ENCODE measurements at regions not wholly inside any gene's neighbourhood (a gene's known extent, or its start where the extent isn't known, plus 50 kb on each side); places are given as distances from the start of the nearest gene placed in this dataset.
A peak's percentile ranks its signal among the peaks of the same experiment; 100 is the strongest.

GRCh38 chr11:4203603-4204360 lies 109.2 kb downstream of the RRM1 start:
- H3K4ac ChIP-seq (ENCODE audit: low read length), result no peak overlapping the region
- no peak overlapping the region for H3K27ac ChIP-seq (replicated peaks; ENCODE audit: low read length)
- H3K9me3 ChIP-seq (replicated peaks in 1 of 2; ENCODE audit: control insufficient read depth in 2 of 2, insufficient read depth in 1 of 2, low read depth in 1 of 2, low read length in 2 of 2), result no peaks in the 10 kb centered on the region
- no peaks in the 10 kb centered on the region for H3K79me1 ChIP-seq (ENCODE audit: low read depth, low read length)
- no peaks in the 10 kb centered on the region for H3K27me3 ChIP-seq (ENCODE audit: control insufficient read depth in 3 of 3, insufficient read depth in 3 of 3, low read depth in 1 of 3, low read length in 3 of 3)
- no peak overlapping the region for H2BK15ac ChIP-seq (ENCODE audit: low read length)
- no peak overlapping the region for H3K4me3 ChIP-seq (ENCODE audit: low read length in 2 of 2)
- H3K4me2 ChIP-seq (ENCODE audit: insufficient read depth, low read length, poor library complexity, severe bottlenecking), result no peak overlapping the region
- H3K23ac ChIP-seq (ENCODE audit: low read depth, low read length, poor library complexity), result no peak overlapping the region
- H4K91ac ChIP-seq (ENCODE audit: low read depth, low read length, poor library complexity), result no peak overlapping the region
- no peak overlapping the region for H2BK5ac ChIP-seq (ENCODE audit: low read length)
- no peak overlapping the region for H3K18ac ChIP-seq (ENCODE audit: low read length)
- H3K14ac ChIP-seq (ENCODE audit: low read length), result no peak overlapping the region
- no peak overlapping the region for H2BK12ac ChIP-seq (ENCODE audit: low read length)
- peak; percentile 9 for DNase-seq (ENCODE audit: low spot score)
- peak overlapping the region; percentile 18 for H2AFZ ChIP-seq (ENCODE audit: low read length)
- H2BK120ac ChIP-seq (ENCODE audit: low read depth, low read length), result no peak overlapping the region
- no peak overlapping the region for H3K9ac ChIP-seq (ENCODE audit: low read depth, low read length, poor library complexity)
- no peak overlapping the region for H4K8ac ChIP-seq (ENCODE audit: low read depth, low read length)
- no peaks in the 10 kb centered on the region for H3K4me1 ChIP-seq (ENCODE audit: control insufficient read depth in 2 of 2, insufficient read depth in 1 of 2, low read depth in 1 of 2, low read length in 2 of 2)
- WGBS, 2 donors (ENCODE audit: extremely low coverage in 2 of 2, insufficient read length in 2 of 2, insufficient replicate concordance in 1 of 2), result no CpG with 5 or more reads among the region's 9 CpGs
- no peak overlapping the region for H2AK5ac ChIP-seq (ENCODE audit: low read depth, low read length)
- no peaks in the 10 kb centered on the region for H3K36me3 ChIP-seq (replicated peaks in 1 of 2; ENCODE audit: control insufficient read depth in 2 of 2, insufficient read depth in 2 of 2, low read length in 2 of 2)

GRCh38 chr11:4202749-4203148 lies 108.2 kb downstream of the RRM1 start:
- Histone ChIP-seq H4K91ac (ENCODE audit: low read depth, low read length, poor library complexity) (no peak overlapping the region), H3K79me1 (ENCODE audit: low read depth, low read length) (no peaks in the 10 kb centered on the region), H2AK5ac (ENCODE audit: low read depth, low read length) (no peak overlapping the region), H3K4me2 (ENCODE audit: insufficient read depth, low read length, poor library complexity, severe bottlenecking) (no peak overlapping the region), H3K4me1 (ENCODE audit: control insufficient read depth in 2 of 2, insufficient read depth in 1 of 2, low read depth in 1 of 2, low read length in 2 of 2) (no peaks in the 10 kb centered on the region), H3K4ac (ENCODE audit: low read length) (no peak overlapping the region), H3K9me3 (replicated peaks in 1 of 2; ENCODE audit: control insufficient read depth in 2 of 2, insufficient read depth in 1 of 2, low read depth in 1 of 2, low read length in 2 of 2) (no peaks in the 10 kb centered on the region), H3K27ac (replicated peaks; ENCODE audit: low read length) (no peak overlapping the region), H2BK120ac (ENCODE audit: low read depth, low read length) (no peak overlapping the region), H3K36me3 (replicated peaks in 1 of 2; ENCODE audit: control insufficient read depth in 2 of 2, insufficient read depth in 2 of 2, low read length in 2 of 2) (no peaks in the 10 kb centered on the region), H3K4me3 (ENCODE audit: low read length in 2 of 2) (no peak overlapping the region), H2BK5ac (ENCODE audit: low read length) (no peak overlapping the region), H3K9ac (ENCODE audit: low read depth, low read length, poor library complexity) (no peak overlapping the region), H2AFZ (ENCODE audit: low read length) (no peak overlapping the region), H3K23ac (ENCODE audit: low read depth, low read length, poor library complexity) (no peak overlapping the region), H3K14ac (ENCODE audit: low read length) (no peak overlapping the region), H2BK12ac (ENCODE audit: low read length) (no peak overlapping the region), H3K27me3 (ENCODE audit: control insufficient read depth in 3 of 3, insufficient read depth in 3 of 3, low read depth in 1 of 3, low read length in 3 of 3) (no peaks in the 10 kb centered on the region), H4K8ac (ENCODE audit: low read depth, low read length) (no peak overlapping the region), H3K18ac (ENCODE audit: low read length) (no peak overlapping the region), H2BK15ac (ENCODE audit: low read length) (no peak overlapping the region)
- DNase-seq (ENCODE audit: low spot score), result no peak

GRCh38 chr11:4197112-4197511 lies 102.5 kb downstream of the RRM1 start:
- no CpG with 5 or more reads among the region's 2 CpGs for WGBS, 2 donors (ENCODE audit: extremely low coverage in 2 of 2, insufficient read length in 2 of 2, insufficient replicate concordance in 1 of 2)
- no peak for DNase-seq (ENCODE audit: low spot score)

GRCh38 chr11:4195909-4196308 lies 101.3 kb downstream of the RRM1 start:
- Histone ChIP-seq H2BK120ac (ENCODE audit: low read depth, low read length) (no peak overlapping the region), H3K23ac (ENCODE audit: low read depth, low read length, poor library complexity) (no peak overlapping the region), H3K4me1 (ENCODE audit: control insufficient read depth in 2 of 2, insufficient read depth in 1 of 2, low read depth in 1 of 2, low read length in 2 of 2) (no peaks in the 10 kb centered on the region), H3K27me3 (ENCODE audit: control insufficient read depth in 3 of 3, insufficient read depth in 3 of 3, low read depth in 1 of 3, low read length in 3 of 3) (peaks cover 0 to 12% (median 0%) of the 10 kb centered on the region in 3 experiments), H2BK12ac (ENCODE audit: low read length) (no peak overlapping the region), H3K9me3 (replicated peaks in 1 of 2; ENCODE audit: control insufficient read depth in 2 of 2, insufficient read depth in 1 of 2, low read depth in 1 of 2, low read length in 2 of 2) (no peaks in the 10 kb centered on the region), H3K4ac (ENCODE audit: low read length) (no peak overlapping the region), H3K14ac (ENCODE audit: low read length) (no peak overlapping the region), H3K36me3 (replicated peaks in 1 of 2; ENCODE audit: control insufficient read depth in 2 of 2, insufficient read depth in 2 of 2, low read length in 2 of 2) (no peaks in the 10 kb centered on the region), H4K8ac (ENCODE audit: low read depth, low read length) (no peak overlapping the region), H2BK15ac (ENCODE audit: low read length) (no peak overlapping the region), H3K4me2 (ENCODE audit: insufficient read depth, low read length, poor library complexity, severe bottlenecking) (no peak overlapping the region), H4K91ac (ENCODE audit: low read depth, low read length, poor library complexity) (no peak overlapping the region), H2AFZ (ENCODE audit: low read length) (no peak overlapping the region), H3K18ac (ENCODE audit: low read length) (no peak overlapping the region), H3K79me1 (ENCODE audit: low read depth, low read length) (no peaks in the 10 kb centered on the region), H2AK5ac (ENCODE audit: low read depth, low read length) (no peak overlapping the region), H2BK5ac (ENCODE audit: low read length) (no peak overlapping the region), H3K27ac (replicated peaks; ENCODE audit: low read length) (no peak overlapping the region), H3K4me3 (ENCODE audit: low read length in 2 of 2) (no peak overlapping the region), H3K9ac (ENCODE audit: low read depth, low read length, poor library complexity) (no peak overlapping the region)
- DNase-seq (ENCODE audit: low spot score), result no peak
- no CpG with 5 or more reads among the region's 2 CpGs for WGBS, 2 donors (ENCODE audit: extremely low coverage in 2 of 2, insufficient read length in 2 of 2, insufficient replicate concordance in 1 of 2)

More at GRCh38 chr11:4197112-4197511, 102.5 kb downstream of the RRM1 start:
- Histone ChIP-seq H3K79me1 (ENCODE audit: low read depth, low read length) (no peaks in the 10 kb centered on the region), H3K14ac (ENCODE audit: low read length) (no peak overlapping the region), H3K18ac (ENCODE audit: low read length) (no peak overlapping the region), H2AFZ (ENCODE audit: low read length) (no peak overlapping the region), H4K8ac (ENCODE audit: low read depth, low read length) (no peak overlapping the region), H3K23ac (ENCODE audit: low read depth, low read length, poor library complexity) (no peak overlapping the region), H3K27me3 (ENCODE audit: control insufficient read depth in 3 of 3, insufficient read depth in 3 of 3, low read depth in 1 of 3, low read length in 3 of 3) (peaks cover 0 to 7% (median 0%) of the 10 kb centered on the region in 3 experiments), H3K4me2 (ENCODE audit: insufficient read depth, low read length, poor library complexity, severe bottlenecking) (no peak overlapping the region), H3K36me3 (replicated peaks in 1 of 2; ENCODE audit: control insufficient read depth in 2 of 2, insufficient read depth in 2 of 2, low read length in 2 of 2) (no peaks in the 10 kb centered on the region), H2BK12ac (ENCODE audit: low read length) (no peak overlapping the region), H3K9ac (ENCODE audit: low read depth, low read length, poor library complexity) (no peak overlapping the region), H4K91ac (ENCODE audit: low read depth, low read length, poor library complexity) (no peak overlapping the region), H3K9me3 (replicated peaks in 1 of 2; ENCODE audit: control insufficient read depth in 2 of 2, insufficient read depth in 1 of 2, low read depth in 1 of 2, low read length in 2 of 2) (no peaks in the 10 kb centered on the region), H3K27ac (replicated peaks; ENCODE audit: low read length) (no peak overlapping the region), H3K4ac (ENCODE audit: low read length) (no peak overlapping the region), H2BK5ac (ENCODE audit: low read length) (no peak overlapping the region), H3K4me1 (ENCODE audit: control insufficient read depth in 2 of 2, insufficient read depth in 1 of 2, low read depth in 1 of 2, low read length in 2 of 2) (no peaks in the 10 kb centered on the region), H2AK5ac (ENCODE audit: low read depth, low read length) (no peak overlapping the region), H3K4me3 (ENCODE audit: low read length in 2 of 2) (no peak overlapping the region), H2BK120ac (ENCODE audit: low read depth, low read length) (no peak overlapping the region), H2BK15ac (ENCODE audit: low read length) (no peak overlapping the region)

All from neuronal stem cell (in vitro differentiated cells).